ENCODE measurements at regions not wholly inside any gene's neighbourhood (a gene's known extent, or its start where the extent isn't known, plus 50 kb on each side); places are given as distances from the start of the nearest gene placed in this dataset.
"Not testable (repeated sequence)": the region's sequence is repeated elsewhere in the genome, so short reads cannot be mapped to it uniquely, and the experiment has no call there.

- DNase-seq (ENCODE audit: low spot score) = no peak
These were observed 746.3 kb upstream of the FAM241A start for GRCh38 chr4:111398906-111399330.

- DNase-seq (ENCODE audit: low spot score) = no peak
These were observed 745.6 kb upstream of the FAM241A start for GRCh38 chr4:111399623-111400022.

- DNase-seq (ENCODE audit: low spot score) = no peak
These were observed 744.5 kb upstream of the FAM241A start for GRCh38 chr4:111400741-111401140.

GRCh38 chr4:111404673-111405072, 740.6 kb upstream of the FAM241A start:
- DNase-seq (ENCODE audit: low spot score) = no peak

- DNase-seq (ENCODE audit: low spot score) = no peak
These were observed 739.3 kb upstream of the FAM241A start for GRCh38 chr4:111405989-111406388.

GRCh38 chr4:111410571-111410970, 734.7 kb upstream of the FAM241A start:
- no peak for DNase-seq (ENCODE audit: low spot score)

GRCh38 chr4:111417521-111417920, 727.7 kb upstream of the FAM241A start:
- DNase-seq (ENCODE audit: low spot score) = no peak

- DNase-seq (ENCODE audit: low spot score) = no peak
These were observed 711.8 kb upstream of the FAM241A start for GRCh38 chr4:111433441-111433840.

GRCh38 chr4:111434586-111434985, 710.7 kb upstream of the FAM241A start:
- no peak for DNase-seq (ENCODE audit: low spot score)

- DNase-seq (ENCODE audit: low spot score) = no peak
These were observed 709.1 kb upstream of the FAM241A start for GRCh38 chr4:111435986-111436744.

- no peak for DNase-seq (ENCODE audit: low spot score)
These were observed 703.6 kb upstream of the FAM241A start for GRCh38 chr4:111441687-111442086.

- not testable (repeated sequence) for DNase-seq (ENCODE audit: low spot score)
These were observed 700.4 kb upstream of the FAM241A start for GRCh38 chr4:111444836-111445235.

- DNase-seq (ENCODE audit: low spot score) = no peak
These were observed 695.6 kb upstream of the FAM241A start for GRCh38 chr4:111449657-111450056.

GRCh38 chr4:111450867-111451266, 694.4 kb upstream of the FAM241A start:
- no peak for DNase-seq (ENCODE audit: low spot score)

- DNase-seq (ENCODE audit: low spot score) = no peak
These were observed 692.0 kb upstream of the FAM241A start for GRCh38 chr4:111453216-111453615.

GRCh38 chr4:111454961-111455360, 690.3 kb upstream of the FAM241A start:
- no peak for DNase-seq (ENCODE audit: low spot score)

- DNase-seq (ENCODE audit: low spot score) = no peak
These were observed 680.8 kb upstream of the FAM241A start for GRCh38 chr4:111464251-111465045.

- DNase-seq (ENCODE audit: low spot score) = no peak
These were observed 678.2 kb upstream of the FAM241A start for GRCh38 chr4:111466811-111467604.

- DNase-seq (ENCODE audit: low spot score) = peak; percentile 54
These were observed 670.3 kb upstream of the FAM241A start for GRCh38 chr4:111475001-111475400.

GRCh38 chr4:111475666-111476065, 669.6 kb upstream of the FAM241A start:
- DNase-seq (ENCODE audit: low spot score) = no peak

GRCh38 chr4:111480510-111480909, 664.7 kb upstream of the FAM241A start:
- no peak for DNase-seq (ENCODE audit: low spot score)
